HEK293T (cell line): ENCODE measurements at regions not wholly inside any gene's neighbourhood (a gene's known extent, or its start where the extent isn't known, plus 50 kb on each side); places are given as distances from the start of the nearest gene placed in this dataset.

Experiments
- CTCF ChIA-PET: fragments of 350-600 bp; formaldehyde crosslinking; extraction: SDS; loops from one replicate; lab custom pipeline; 2021; ENCODE audit warnings: antibody characterized with exemption, inconsistent platforms; lab: Yijun Ruan, JAX
- POLR2A ChIA-PET: fragments of 350-600 bp; formaldehyde crosslinking; extraction: SDS; loops from one replicate; lab custom pipeline; 2020; ENCODE audit warnings: antibody characterized with exemption, inconsistent platforms; lab: Yijun Ruan, JAX
- DNase-seq: peaks from one replicate; pipeline ENCODE4 v3.0.0; 2012; ENCODE audit warnings: mixed read lengths; ENCODE audit errors: extremely low spot score
- ARNT ChIP-seq: fragments of 450-650 bp; IDR thresholded peaks from 2 replicates; pipeline ENCODE4 v1.6.1; 2017; ENCODE audit warnings: mild to moderate bottlenecking
- BHLHE40 ChIP-seq: fragments of 450-650 bp; IDR thresholded peaks from 2 replicates; pipeline ENCODE4 v1.6.1; 2016; ENCODE audit warnings: mild to moderate bottlenecking, moderate library complexity, borderline replicate concordance
- CTBP1 ChIP-seq: fragments of 450-650 bp; IDR thresholded peaks from 2 replicates; pipeline ENCODE4 v1.6.1; 2016; ENCODE audit warnings: borderline replicate concordance
- ELF4 ChIP-seq: fragments of 450-650 bp; IDR thresholded peaks from 2 replicates; pipeline ENCODE4 v1.6.1; 2017; ENCODE audit warnings: antibody characterized with exemption
- FOXA1 ChIP-seq: fragments of 450-650 bp; IDR thresholded peaks from 2 replicates; pipeline ENCODE4 v1.6.1; 2016; ENCODE audit warnings: mild to moderate bottlenecking
- FOXK2 ChIP-seq: fragments of 450-650 bp; IDR thresholded peaks from 2 replicates; pipeline ENCODE4 v1.6.1; 2016; ENCODE audit warnings: mild to moderate bottlenecking
- FOXM1 ChIP-seq: fragments of 450-650 bp; IDR thresholded peaks from 2 replicates; pipeline ENCODE4 v1.6.1; 2017; ENCODE audit warnings: mild to moderate bottlenecking, borderline replicate concordance
- HDGF ChIP-seq: fragments of 450-650 bp; IDR thresholded peaks from 2 replicates; pipeline ENCODE4 v1.6.1; 2017; ENCODE audit warnings: antibody characterized with exemption, borderline replicate concordance
- L3MBTL2 ChIP-seq: fragments of 450-650 bp; conservative IDR thresholded peaks from 2 replicates; pipeline ENCODE4 v1.6.1; 2016; ENCODE audit warnings: mild to moderate bottlenecking
- LEF1 ChIP-seq: fragments of 450-650 bp; IDR thresholded peaks from 2 replicates; pipeline ENCODE4 v1.6.1; 2017; ENCODE audit warnings: mild to moderate bottlenecking, borderline replicate concordance
- NFRKB ChIP-seq: fragments of 450-650 bp; IDR thresholded peaks from 2 replicates; pipeline ENCODE4 v1.6.1; 2016; ENCODE audit warnings: mild to moderate bottlenecking, moderate library complexity
- PKNOX1 ChIP-seq: fragments of 450-650 bp; IDR thresholded peaks from 2 replicates; pipeline ENCODE4 v1.6.1; 2016
- SP1 ChIP-seq: fragments of 450-650 bp; IDR thresholded peaks from 2 replicates; pipeline ENCODE4 v1.6.1; 2017
- SUZ12 ChIP-seq: fragments of 450-650 bp; IDR thresholded peaks from 2 replicates; pipeline ENCODE4 v1.6.1; 2016; ENCODE audit warnings: mild to moderate bottlenecking
- TARDBP ChIP-seq: fragments of 450-650 bp; IDR thresholded peaks from 2 replicates; pipeline ENCODE4 v1.6.1; 2016
- ZNF384 ChIP-seq: fragments of 450-650 bp; IDR thresholded peaks from 2 replicates; pipeline ENCODE4 v1.6.1; 2016

GRCh38 chr13:38473305-38473704 lies 123.7 kb downstream of the UFM1 start:
- TF ChIP-seq ELF4 (no peak), PKNOX1 (no peak), SUZ12 (no peak), HDGF (no peak), FOXA1 (no peak), FOXK2 (no peak), L3MBTL2 (no peak), BHLHE40 (no peak), SP1 (no peak), TARDBP (no peak), ARNT (no peak), LEF1 (no peak), FOXM1 (no peak), CTBP1 (no peak), NFRKB (no peak), ZNF384 (no peak)
- no peak for DNase-seq
- ChIA-PET CTCF (no interaction called here), POLR2A (no interaction called here)

GRCh38 chr13:38477676-38478075 lies 128.0 kb downstream of the UFM1 start:
- TF ChIP-seq PKNOX1 (no peak), ZNF384 (no peak)
- DNase-seq: no peak
- CTCF ChIA-PET: no interaction called here
- POLR2A ChIA-PET: no interaction called here

- TF ChIP-seq FOXK2 (no peak), NFRKB (no peak), TARDBP (no peak), PKNOX1 (no peak), FOXM1 (no peak), LEF1 (no peak), ZNF384 (no peak), L3MBTL2 (no peak), ELF4 (no peak), FOXA1 (no peak), ARNT (no peak), CTBP1 (no peak), SUZ12 (no peak), BHLHE40 (no peak), HDGF (no peak), SP1 (no peak)
- DNase-seq: no peak
- CTCF ChIA-PET: no interaction called here
- POLR2A ChIA-PET: no interaction called here
Observed at GRCh38 chr13:38483623-38484022, 134.0 kb downstream of the UFM1 start.

GRCh38 chr13:38490657-38491056 lies 141.0 kb downstream of the UFM1 start:
- ChIA-PET POLR2A (no interaction called here), CTCF (no interaction called here)
- DNase-seq: no peak
- TF ChIP-seq BHLHE40: no peak
- no peak for TF ChIP-seq SP1
- TF ChIP-seq SUZ12: no peak
- TF ChIP-seq CTBP1: no peak
- TF ChIP-seq TARDBP: no peak
- no peak for TF ChIP-seq FOXA1
- no peak for TF ChIP-seq ELF4
- TF ChIP-seq ZNF384: no peak
- no peak for TF ChIP-seq LEF1
- TF ChIP-seq ARNT: no peak
- no peak for TF ChIP-seq PKNOX1
- TF ChIP-seq FOXK2: no peak
- TF ChIP-seq NFRKB: no peak
- TF ChIP-seq FOXM1: no peak
- no peak for TF ChIP-seq L3MBTL2
- TF ChIP-seq HDGF: no peak

- CTCF ChIA-PET: no interaction called here
Observed at GRCh38 chr13:38494445-38494844, 144.8 kb downstream of the UFM1 start.

GRCh38 chr13:38496917-38497316 lies 147.3 kb downstream of the UFM1 start:
- no peak for DNase-seq
- CTCF ChIA-PET: interaction anchor here (0.6 kb wide), 1 partner anchor 725 kb away, joined by 3 read pairs; no protein-coding TSS in a partner anchor
- POLR2A ChIA-PET: no interaction called here
- TF ChIP-seq HDGF (no peak), SUZ12 (no peak), CTBP1 (no peak), TARDBP (no peak), ZNF384 (no peak), PKNOX1 (no peak), LEF1 (no peak), SP1 (no peak), FOXM1 (no peak), BHLHE40 (no peak), L3MBTL2 (no peak), ARNT (no peak), FOXA1 (no peak), ELF4 (no peak), FOXK2 (no peak)

More at GRCh38 chr13:38494445-38494844, 144.8 kb downstream of the UFM1 start:
- no peak for DNase-seq
- POLR2A ChIA-PET: no interaction called here
- TF ChIP-seq ZNF384: no peak
